ENCODE measurements at regions not wholly inside any gene's neighbourhood (a gene's known extent, or its start where the extent isn't known, plus 50 kb on each side); places are given as distances from the start of the nearest gene placed in this dataset.

GRCh38 chr4:180150818-180151217 is 2092.4 kb upstream of the TENM3 start:
- Histone ChIP-seq H3K27me3 (ENCODE audit: insufficient read depth, poor library complexity, severe bottlenecking) (no peaks in the 10 kb centered on the region), H3K27ac (replicated peaks) (no peak overlapping the region), H3K4me3 (replicated peaks; ENCODE audit: insufficient read depth, low read length) (no peak overlapping the region)
- TF ChIP-seq POLR2AphosphoS5 (IDR thresholded peaks at IDR 0.05; ENCODE audit: low read depth) = no peak
- TF ChIP-seq CTCF (IDR thresholded peaks at IDR 0.05; ENCODE audit: insufficient read depth, low read length) = peak; percentile 15
- DNase-seq (ENCODE audit: low read depth in 1 of 2, low spot score in 1 of 2) = peak in 1 of 2 experiments; percentile 2

GRCh38 chr4:180152831-180153230 is 2090.4 kb upstream of the TENM3 start:
- no peak for TF ChIP-seq REST (IDR thresholded peaks at IDR 0.05; ENCODE audit: insufficient replicate concordance, low read depth)
- no peak for TF ChIP-seq SPI1 (IDR thresholded peaks at IDR 0.05; ENCODE audit: borderline replicate concordance, low read depth)
- TF ChIP-seq CTCF (IDR thresholded peaks at IDR 0.05; ENCODE audit: insufficient read depth, low read length) = no peak
- no peak for TF ChIP-seq GABPA (IDR thresholded peaks at IDR 0.05; ENCODE audit: low read depth)
- no peak for TF ChIP-seq POLR2AphosphoS5 (IDR thresholded peaks at IDR 0.05; ENCODE audit: low read depth)
- DNase-seq (ENCODE audit: low read depth in 1 of 2, low spot score in 1 of 2) = no peak
- H3K4me3 ChIP-seq (replicated peaks; ENCODE audit: insufficient read depth, low read length) = no peak overlapping the region
- no peaks in the 10 kb centered on the region for H3K27me3 ChIP-seq (ENCODE audit: insufficient read depth, poor library complexity, severe bottlenecking)
- H3K27ac ChIP-seq (replicated peaks) = no peak overlapping the region

GRCh38 chr4:180153587-180153986 is 2089.6 kb upstream of the TENM3 start:
- no peak for DNase-seq (ENCODE audit: low read depth in 1 of 2, low spot score in 1 of 2)
- Histone ChIP-seq H3K27me3 (ENCODE audit: insufficient read depth, poor library complexity, severe bottlenecking) (no peaks in the 10 kb centered on the region), H3K4me3 (replicated peaks; ENCODE audit: insufficient read depth, low read length) (no peak overlapping the region), H3K27ac (replicated peaks) (no peak overlapping the region)
- no peak for TF ChIP-seq REST (IDR thresholded peaks at IDR 0.05; ENCODE audit: insufficient replicate concordance, low read depth)
- TF ChIP-seq SPI1 (IDR thresholded peaks at IDR 0.05; ENCODE audit: borderline replicate concordance, low read depth) = no peak
- TF ChIP-seq CTCF (IDR thresholded peaks at IDR 0.05; ENCODE audit: insufficient read depth, low read length) = no peak
- no peak for TF ChIP-seq POLR2AphosphoS5 (IDR thresholded peaks at IDR 0.05; ENCODE audit: low read depth)
- TF ChIP-seq GABPA (IDR thresholded peaks at IDR 0.05; ENCODE audit: low read depth) = no peak

- DNase-seq (ENCODE audit: low read depth in 1 of 2, low spot score in 1 of 2) = no peak
- H3K27me3 ChIP-seq (ENCODE audit: insufficient read depth, poor library complexity, severe bottlenecking) = no peaks in the 10 kb centered on the region
- TF ChIP-seq GABPA (IDR thresholded peaks at IDR 0.05; ENCODE audit: low read depth) = no peak
- no peak for TF ChIP-seq POLR2AphosphoS5 (IDR thresholded peaks at IDR 0.05; ENCODE audit: low read depth)
- no peak overlapping the region for H3K4me3 ChIP-seq (replicated peaks; ENCODE audit: insufficient read depth, low read length)
- no peak overlapping the region for H3K27ac ChIP-seq (replicated peaks)
These were observed 2086.5 kb upstream of the TENM3 start for GRCh38 chr4:180156684-180157083.

Data from HL-60 (cell line).